GM12878 (cell line): ENCODE measurements at regions not wholly inside any gene's neighbourhood (a gene's known extent, or its start where the extent isn't known, plus 50 kb on each side); places are given as distances from the start of the nearest gene placed in this dataset.

Source experiments
- ATAC-seq: fragments of 200-7000 bp; cut with Tn5 transposase; 3 replicates; pipeline ENCODE4 v1.9.1; 2020; ENCODE audit warnings: mild to moderate bottlenecking, moderate library complexity
- BruUV-seq: library from RNA; stranded (reverse); fragments of 400-500 nt; replicated peaks from 2 replicates; lab custom pipeline; 2021; lab: Mats Ljungman, UMichigan
- CTCF ChIA-PET: fragments of 300-600 bp; sonication (Branson Sonifier 250); formaldehyde crosslinking; extraction: SDS; loops from one replicate; lab custom pipeline; 2021; ENCODE audit warnings: inconsistent platforms; lab: Yijun Ruan, JAX
- POLR2A ChIA-PET: fragments of 350-600 bp; formaldehyde crosslinking; extraction: SDS; loops from one replicate; lab custom pipeline; 2021; ENCODE audit warnings: inconsistent platforms; lab: Charles Lee
- RAD21 ChIA-PET: fragments of 300-600 bp; sonication (Branson Sonifier 250); formaldehyde crosslinking; loops from one replicate; lab custom pipeline; 2023; ENCODE audit warnings: antibody characterized with exemption; ENCODE audit not compliant: unreplicated experiment; lab: Charles Lee
- SMC1A ChIA-PET: fragments of 300-600 bp; sonication (Branson Sonifier 250); formaldehyde crosslinking; loops from one replicate; lab custom pipeline; 2023; ENCODE audit not compliant: unreplicated experiment, uncharacterized antibody; lab: Charles Lee
- DNase-seq: peaks from one replicate; pipeline ENCODE4 v3.0.0-alpha.2; 2011; ENCODE audit warnings: low read depth, low spot score
- FAIRE-seq: peaks from 3 replicates; lab custom pipeline; 2011; peaks lifted over from hg19 to GRCh38; lab: Jason Lieb, UNC
- H2AFZ ChIP-seq: 2 replicates; pipeline ENCODE4 v1.6.0; 2011; ENCODE audit warnings: low read depth, low read length, control low read depth; ENCODE audit not compliant: control insufficient read depth
- H3K27ac ChIP-seq: 2 replicates; pipeline ENCODE4 v1.5.1; 2011; ENCODE audit warnings: control low read depth; ENCODE audit not compliant: control insufficient read depth, insufficient read depth
- H3K27me3 ChIP-seq, 2 experiments: replicated peaks in 1 of 2; 2 replicates each; pipeline versions ENCODE4 v1.6.0 to v1.6.1; 2011; ENCODE audit warnings: low read length in 1 of 2; ENCODE audit not compliant: control insufficient read depth in 2 of 2, insufficient read depth in 2 of 2
- H3K36me3 ChIP-seq, 2 experiments: 2 replicates each; pipeline ENCODE4 v1.5.1; 2011; ENCODE audit warnings: low read length in 1 of 2; ENCODE audit not compliant: control insufficient read depth in 2 of 2, insufficient read depth in 2 of 2
- H3K4me1 ChIP-seq: 2 replicates; pipeline ENCODE4 v1.6.1; 2011; ENCODE audit warnings: mild to moderate bottlenecking, low read length, moderate library complexity, mixed read lengths; ENCODE audit not compliant: control insufficient read depth, insufficient read depth
- H3K4me2 ChIP-seq: 2 replicates; pipeline ENCODE4 v1.6.0; 2011; ENCODE audit warnings: control low read depth; ENCODE audit not compliant: control insufficient read depth, insufficient read depth
- H3K4me3 ChIP-seq: fragments of 200-600 bp; sonication (generic); 2 replicates; pipeline ENCODE4 v1.5.1; 2016
- H3K79me2 ChIP-seq: 2 replicates; pipeline ENCODE4 v1.6.0; 2011; ENCODE audit warnings: low read length; ENCODE audit not compliant: control insufficient read depth, insufficient read depth
- H3K9ac ChIP-seq: 2 replicates; pipeline ENCODE4 v1.8.0; 2011; ENCODE audit warnings: low read length, control low read depth, mixed read lengths; ENCODE audit not compliant: control insufficient read depth, insufficient read depth
- H3K9me3 ChIP-seq: replicated peaks from 3 replicates; pipeline ENCODE4 v1.5.1; 2011; ENCODE audit warnings: mild to moderate bottlenecking, low read length; ENCODE audit not compliant: control insufficient read depth, insufficient read depth
- H4K20me1 ChIP-seq: 2 replicates; pipeline ENCODE4 v1.6.0; 2011; ENCODE audit not compliant: control insufficient read depth, insufficient read depth
- CREM ChIP-seq: IDR thresholded peaks from 2 replicates; pipeline ENCODE4 v1.6.1; 2014; ENCODE audit warnings: antibody characterized with exemption, low read depth
- ETV6 ChIP-seq, 2 experiments: fragments of 450-650 bp in 1 of 2; IDR thresholded peaks in 1 of 2; conservative IDR thresholded peaks in 1 of 2; 2 replicates each; pipeline ENCODE4 v1.6.1; 2014; ENCODE audit warnings: antibody characterized with exemption in 1 of 2, borderline replicate concordance in 1 of 2, low read depth in 1 of 2, mild to moderate bottlenecking in 1 of 2, moderate library complexity in 1 of 2
- IRF4 ChIP-seq: IDR thresholded peaks from 2 replicates; pipeline ENCODE4 v1.6.1; 2011; ENCODE audit warnings: low read depth, low read length
- NR2C1 ChIP-seq: fragments of 450-650 bp; IDR thresholded peaks from 2 replicates; pipeline ENCODE4 v1.6.1; 2017; ENCODE audit warnings: antibody characterized with exemption, mild to moderate bottlenecking, moderate library complexity
- NRF1 ChIP-seq: conservative IDR thresholded peaks from 2 replicates; pipeline ENCODE4 v1.6.1; 2011; ENCODE audit warnings: mild to moderate bottlenecking, low read depth, low read length, improper control_type of control experiment
- POLR2A ChIP-seq: IDR thresholded peaks from 2 replicates; pipeline ENCODE4 v1.6.1; 2011; ENCODE audit warnings: low read depth, mild to moderate bottlenecking, low read length
- RUNX3 ChIP-seq: IDR thresholded peaks from 2 replicates; pipeline ENCODE4 v1.6.1; 2012; ENCODE audit warnings: low read length, inconsistent platforms
- WRNIP1 ChIP-seq: IDR thresholded peaks from 2 replicates; pipeline ENCODE4 v1.6.1; 2011; ENCODE audit warnings: low read depth, low read length, improper control_type of control experiment, borderline replicate concordance
- YY1 ChIP-seq: IDR thresholded peaks from 2 replicates; pipeline ENCODE4 v1.6.1; 2011; ENCODE audit warnings: low read depth, mild to moderate bottlenecking, low read length
- WGBS: methylation state at CpG from one replicate; pipeline ENCODE4 v1.1.6; 2016; ENCODE audit warnings: low lambda C conversion rate; ENCODE audit not compliant: insufficient replicate concordance, insufficient coverage; ENCODE audit errors: missing lambda C conversion rate; 5-methylcytosine and 5-hydroxymethylcytosine counted together
- in situ Hi-C: fragments of 300-500 bp; cut with MboI; formaldehyde crosslinking; loops from 9 replicates; pipeline ENCODE4 v1.14.3; 2018; ENCODE audit warnings: mixed read lengths
- intact Hi-C: fragments of 100-400 bp; cut with micrococcal nuclease; formaldehyde crosslinking; loops from one replicate; pipeline ENCODE4 v1.14.2; 2022; ENCODE audit not compliant: unreplicated experiment
- TF ChIP-seq, protein P1 (sequence below): IDR thresholded peaks from 2 replicates; pipeline ENCODE4 v1.6.1; 2012; ENCODE audit warnings: mild to moderate bottlenecking, low read depth, low read length

GRCh38 chr3:5583920-5584319 is 396.4 kb downstream of the EDEM1 start (continued):
- no peak for TF ChIP-seq NRF1
- TF ChIP-seq YY1 = no peak

- Histone ChIP-seq H3K27me3 (no peaks in the 10 kb centered on the region), H3K4me1 (no peaks in the 10 kb centered on the region), H3K27ac (no peak overlapping the region), H2AFZ (no peak overlapping the region), H3K4me2 (no peak overlapping the region), H3K9ac (no peak overlapping the region), H3K79me2 (no peaks in the 10 kb centered on the region), H3K9me3 (no peaks in the 10 kb centered on the region; the same call in 2 of the 3 replicates), H4K20me1 (no peaks in the 10 kb centered on the region), H3K36me3 (no peaks in the 10 kb centered on the region), H3K4me3 (no peak overlapping the region)
- no TSS peak for BruUV-seq
- no peak for FAIRE-seq
- RAD21 ChIA-PET = no interaction called here
- CTCF ChIA-PET = interaction anchor here (0.9 kb wide), 1 partner anchor 144 kb away, joined by 3 read pairs; no protein-coding TSS in a partner anchor
- WGBS = 0% methylated on average over 2 of the region's 2 CpGs
- no peak for TF ChIP-seq WRNIP1
- TF ChIP-seq RUNX3 = no peak
- TF ChIP-seq POLR2A = no peak
- no peak for TF ChIP-seq CREM
- TF ChIP-seq IRF4 = no peak
- in situ Hi-C loops (no loop called here), intact Hi-C loops (no loop called here)
- SMC1A ChIA-PET = interaction anchor here (1.0 kb wide), 1 partner anchor 18 kb away, joined by 3 read pairs; no protein-coding TSS in a partner anchor
- no peak for ATAC-seq
- POLR2A ChIA-PET = no interaction called here
- DNase-seq = no peak
Observed at GRCh38 chr3:5585085-5585484, 397.6 kb downstream of the EDEM1 start.

DNA sequence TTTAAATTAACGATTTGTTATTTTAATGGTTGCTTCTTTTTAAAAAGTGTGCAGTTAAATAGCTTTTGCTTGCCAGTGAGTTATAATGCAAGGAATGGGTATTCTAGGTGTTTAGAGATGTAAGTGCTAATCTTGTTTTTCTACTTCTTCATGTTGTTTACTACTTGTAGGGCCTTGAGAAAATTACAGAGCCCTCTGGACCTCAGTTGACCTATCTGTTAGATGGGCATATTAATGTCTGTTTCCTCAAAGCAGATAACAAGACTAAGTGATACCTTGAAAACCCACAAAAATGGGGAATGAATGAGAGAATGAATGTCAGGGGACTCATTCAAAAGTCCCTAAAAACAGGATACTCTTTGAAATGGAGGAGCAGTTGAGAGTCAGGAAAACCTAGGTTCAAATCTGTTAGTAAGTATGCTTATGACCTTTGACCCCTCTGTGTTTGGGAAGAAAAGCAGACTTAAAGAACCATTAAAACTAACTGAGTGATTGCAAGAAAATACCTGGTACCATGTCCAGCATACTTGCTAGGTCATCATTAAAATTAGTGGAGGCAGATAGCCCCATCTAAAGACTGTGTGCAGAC is 419.5 kb downstream of the EDEM1 start:
- no peak overlapping the region for H3K9ac ChIP-seq
- ATAC-seq (no peak), FAIRE-seq (no peak), DNase-seq (no peak)
- H3K4me1 ChIP-seq = no peaks in the 10 kb centered on the region
- no peak overlapping the region for H3K4me2 ChIP-seq
- no peaks in the 10 kb centered on the region for H4K20me1 ChIP-seq
- no peaks in the 10 kb centered on the region for H3K79me2 ChIP-seq
- no peak overlapping the region for H3K27ac ChIP-seq
- H3K36me3 ChIP-seq = no peaks in the 10 kb centered on the region
- in situ Hi-C loops = no loop called here
- H3K4me3 ChIP-seq = no peak overlapping the region
- no peaks in the 10 kb centered on the region for H3K27me3 ChIP-seq
- intact Hi-C loops = no loop called here
- TF ChIP-seq ETV6 (conservative IDR thresholded peaks at IDR 0.05 in 1 of 2, IDR thresholded peaks at IDR 0.05 in 1 of 2; ENCODE audit: borderline replicate concordance in 1 of 2, low read depth in 1 of 2) (no peak), NR2C1 (peak; percentile 22)
- TF ChIP-seq, protein P1, sequence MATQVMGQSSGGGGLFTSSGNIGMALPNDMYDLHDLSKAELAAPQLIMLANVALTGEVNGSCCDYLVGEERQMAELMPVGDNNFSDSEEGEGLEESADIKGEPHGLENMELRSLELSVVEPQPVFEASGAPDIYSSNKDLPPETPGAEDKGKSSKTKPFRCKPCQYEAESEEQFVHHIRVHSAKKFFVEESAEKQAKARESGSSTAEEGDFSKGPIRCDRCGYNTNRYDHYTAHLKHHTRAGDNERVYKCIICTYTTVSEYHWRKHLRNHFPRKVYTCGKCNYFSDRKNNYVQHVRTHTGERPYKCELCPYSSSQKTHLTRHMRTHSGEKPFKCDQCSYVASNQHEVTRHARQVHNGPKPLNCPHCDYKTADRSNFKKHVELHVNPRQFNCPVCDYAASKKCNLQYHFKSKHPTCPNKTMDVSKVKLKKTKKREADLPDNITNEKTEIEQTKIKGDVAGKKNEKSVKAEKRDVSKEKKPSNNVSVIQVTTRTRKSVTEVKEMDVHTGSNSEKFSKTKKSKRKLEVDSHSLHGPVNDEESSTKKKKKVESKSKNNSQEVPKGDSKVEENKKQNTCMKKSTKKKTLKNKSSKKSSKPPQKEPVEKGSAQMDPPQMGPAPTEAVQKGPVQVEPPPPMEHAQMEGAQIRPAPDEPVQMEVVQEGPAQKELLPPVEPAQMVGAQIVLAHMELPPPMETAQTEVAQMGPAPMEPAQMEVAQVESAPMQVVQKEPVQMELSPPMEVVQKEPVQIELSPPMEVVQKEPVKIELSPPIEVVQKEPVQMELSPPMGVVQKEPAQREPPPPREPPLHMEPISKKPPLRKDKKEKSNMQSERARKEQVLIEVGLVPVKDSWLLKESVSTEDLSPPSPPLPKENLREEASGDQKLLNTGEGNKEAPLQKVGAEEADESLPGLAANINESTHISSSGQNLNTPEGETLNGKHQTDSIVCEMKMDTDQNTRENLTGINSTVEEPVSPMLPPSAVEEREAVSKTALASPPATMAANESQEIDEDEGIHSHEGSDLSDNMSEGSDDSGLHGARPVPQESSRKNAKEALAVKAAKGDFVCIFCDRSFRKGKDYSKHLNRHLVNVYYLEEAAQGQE = no peak
- H3K9me3 ChIP-seq = no peaks in the 10 kb centered on the region
- ChIA-PET RAD21 (no interaction called here), SMC1A (interaction anchor here (1.2 kb wide), 1 partner anchor 21 kb away, joined by 3 read pairs; no protein-coding TSS in a partner anchor), CTCF (no interaction called here), POLR2A (no interaction called here)
- no TSS peak for BruUV-seq
- no peak overlapping the region for H2AFZ ChIP-seq
- 90% methylated on average over 1 of the region's 1 CpG for WGBS
